ENCODE measurements at regions not wholly inside any gene's neighbourhood (a gene's known extent, or its start where the extent isn't known, plus 50 kb on each side); places are given as distances from the start of the nearest gene placed in this dataset.

DNA sequence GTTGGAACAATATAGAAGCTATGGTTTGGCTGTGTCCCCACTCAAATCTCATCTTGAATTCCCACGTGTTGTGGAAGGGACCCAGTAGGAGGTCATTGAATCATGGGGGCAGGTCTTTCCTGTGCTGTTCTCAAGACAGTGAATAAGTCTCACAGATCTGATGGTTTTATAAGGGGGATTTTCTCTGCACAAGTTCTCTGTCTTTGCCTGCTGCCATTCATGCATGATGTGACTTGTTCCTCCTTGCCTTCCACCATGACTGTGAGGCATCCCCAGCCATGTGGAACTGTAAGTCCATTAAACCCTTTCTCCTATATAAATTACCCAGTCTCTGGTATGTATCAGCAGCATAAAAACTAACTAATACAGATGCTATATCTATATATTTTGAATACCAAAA is 135.2 kb upstream of the EDNRA start:
- TF ChIP-seq, protein P1, sequence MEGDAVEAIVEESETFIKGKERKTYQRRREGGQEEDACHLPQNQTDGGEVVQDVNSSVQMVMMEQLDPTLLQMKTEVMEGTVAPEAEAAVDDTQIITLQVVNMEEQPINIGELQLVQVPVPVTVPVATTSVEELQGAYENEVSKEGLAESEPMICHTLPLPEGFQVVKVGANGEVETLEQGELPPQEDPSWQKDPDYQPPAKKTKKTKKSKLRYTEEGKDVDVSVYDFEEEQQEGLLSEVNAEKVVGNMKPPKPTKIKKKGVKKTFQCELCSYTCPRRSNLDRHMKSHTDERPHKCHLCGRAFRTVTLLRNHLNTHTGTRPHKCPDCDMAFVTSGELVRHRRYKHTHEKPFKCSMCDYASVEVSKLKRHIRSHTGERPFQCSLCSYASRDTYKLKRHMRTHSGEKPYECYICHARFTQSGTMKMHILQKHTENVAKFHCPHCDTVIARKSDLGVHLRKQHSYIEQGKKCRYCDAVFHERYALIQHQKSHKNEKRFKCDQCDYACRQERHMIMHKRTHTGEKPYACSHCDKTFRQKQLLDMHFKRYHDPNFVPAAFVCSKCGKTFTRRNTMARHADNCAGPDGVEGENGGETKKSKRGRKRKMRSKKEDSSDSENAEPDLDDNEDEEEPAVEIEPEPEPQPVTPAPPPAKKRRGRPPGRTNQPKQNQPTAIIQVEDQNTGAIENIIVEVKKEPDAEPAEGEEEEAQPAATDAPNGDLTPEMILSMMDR (IDR thresholded peaks at IDR 0.05; ENCODE audit: insufficient read depth, low read length, poor library complexity, severe bottlenecking), result no peak
- no peak for TF ChIP-seq EZH2phosphoT487 (conservative IDR thresholded peaks at IDR 0.05; ENCODE audit: low read length)

Data from SU-DHL-6 (cell line).